ENCODE measurements at regions not wholly inside any gene's neighbourhood (a gene's known extent, or its start where the extent isn't known, plus 50 kb on each side); places are given as distances from the start of the nearest gene placed in this dataset.

GRCh38 chr13:44049081-44049945 is 169.6 kb downstream of the LACC1 start:
- Histone ChIP-seq H3K4me3 (replicated peaks in 1 of 3; ENCODE audit: insufficient read depth in 1 of 3, low read depth in 2 of 3, low read length in 3 of 3) (no peak overlapping the region), H3K36me3 (replicated peaks in 1 of 2; ENCODE audit: control insufficient read depth in 1 of 2, insufficient read depth in 2 of 2, low read length in 2 of 2) (no peaks in the 10 kb centered on the region), H3K79me2 (ENCODE audit: insufficient read depth, low read length) (no peaks in the 10 kb centered on the region), H3K9ac (ENCODE audit: insufficient read depth, low read depth, low read length) (no peak overlapping the region), H3K4me2 (ENCODE audit: low read depth, low read length) (no peak overlapping the region), H3K27me3 (ENCODE audit: control insufficient read depth in 1 of 2, insufficient read depth in 2 of 2, low read length in 2 of 2) (no peaks in the 10 kb centered on the region), H4K20me1 (ENCODE audit: insufficient read depth, low read length) (no peaks in the 10 kb centered on the region), H3K4me1 (ENCODE audit: insufficient read depth, low read length) (no peaks in the 10 kb centered on the region), H3K9me3 (ENCODE audit: low read length) (no peaks in the 10 kb centered on the region), H3K27ac (ENCODE audit: extremely low read length, insufficient read depth, low read length) (no peak overlapping the region), H2AFZ (ENCODE audit: low read length) (no peak overlapping the region)
- WGBS (ENCODE audit: low lambda C conversion rate), result 9% methylated on average over 2 of the region's 3 CpGs
- no peak for DNase-seq (ENCODE audit: low spot score)
- no peak for TF ChIP-seq HIC2 (CRISPR knock-in tag; IDR thresholded peaks at IDR 0.05; ENCODE audit: low read depth)
- TF ChIP-seq ZNF563 (CRISPR knock-in tag; IDR thresholded peaks at IDR 0.05), result no peak
- TF ChIP-seq ZNF513 (CRISPR knock-in tag; conservative IDR thresholded peaks at IDR 0.05), result no peak
- in situ Hi-C loops (cut with HindIII; ENCODE audit: extremely low pct_ligation_motif_present, low pct_unique_long_range_greater_than_20kb), result loop anchor here (5.0 kb wide), 1 partner anchor 142 kb away; no protein-coding TSS in a partner anchor
- BruUV-seq (replicated peaks), result no TSS peak
- ChIA-PET CTCF (ENCODE audit: low intra/inter-chr PET ratio, low total read pairs) (interaction anchor here (1.7 to 2.3 kb wide), 3 partner anchors 141 to 422 kb away, joined by 7 to 38 read pairs (median 8); no protein-coding TSS in a partner anchor), POLR2A (no interaction called here)
- intact Hi-C loops (cut with micrococcal nuclease; ENCODE audit: unreplicated experiment), result no loop called here
- no peak for ATAC-seq
- FAIRE-seq, result no peak
